Caco-2 (cell line): ENCODE measurements at regions not wholly inside any gene's neighbourhood (a gene's known extent, or its start where the extent isn't known, plus 50 kb on each side); places are given as distances from the start of the nearest gene placed in this dataset.

Experiments used
- BruUV-seq: library from RNA; stranded (reverse); fragments of 400-500 nt; replicated peaks from 2 replicates; lab custom pipeline; 2021; lab: Mats Ljungman, UMichigan
- CTCF ChIA-PET: fragments of 300-600 bp; sonication (Branson Sonifier 250); formaldehyde crosslinking; loops from one replicate; lab custom pipeline; 2022; ENCODE audit warnings: antibody characterized with exemption; lab: Charles Lee
- POLR2A ChIA-PET: fragments of 300-600 bp; sonication (Branson Sonifier 250); formaldehyde crosslinking; loops from one replicate; lab custom pipeline; 2022; ENCODE audit warnings: antibody characterized with exemption; lab: Charles Lee
- DNase-seq, 2 experiments: peaks; one replicate each; pipeline versions ENCODE4 v3.0.0 to v3.0.0-alpha.2; 2020 to 2022
- H3K27me3 ChIP-seq: replicated peaks from 2 replicates; pipeline ENCODE4 v1.6.0; 2011; ENCODE audit warnings: low read length; ENCODE audit not compliant: control insufficient read depth, insufficient read depth
- H3K36me3 ChIP-seq: 2 replicates; pipeline ENCODE4 v1.5.1; 2011; ENCODE audit warnings: low read length; ENCODE audit not compliant: control insufficient read depth, insufficient read depth
- H3K4me1 ChIP-seq: fragments of 250-450 bp; sonication (Bioruptor Pico); 2 replicates; pipeline ENCODE4 v1.5.1; 2020; ENCODE audit warnings: mild to moderate bottlenecking
- H3K4me3 ChIP-seq: 2 replicates; pipeline ENCODE4 v1.5.1; 2011; ENCODE audit warnings: low read depth, mild to moderate bottlenecking, control low read depth, low read length
- H3K9me3 ChIP-seq: fragments of 250-450 bp; sonication (Bioruptor Pico); 2 replicates; pipeline ENCODE4 v1.5.1; 2020; ENCODE audit warnings: mild to moderate bottlenecking, moderate library complexity
- H3K27ac Mint-ChIP-seq: one replicate; pipeline ENCODE4 v1.8.0; 2022; ENCODE audit warnings: mixed read lengths; ENCODE audit not compliant: unreplicated experiment
- H3K27me3 Mint-ChIP-seq: one replicate; pipeline ENCODE4 v1.8.0; 2022; ENCODE audit warnings: mixed read lengths; ENCODE audit not compliant: insufficient read depth, unreplicated experiment
- H3K36me3 Mint-ChIP-seq: one replicate; pipeline ENCODE4 v1.8.0; 2022; ENCODE audit warnings: mild to moderate bottlenecking, mixed read lengths; ENCODE audit not compliant: insufficient read depth, unreplicated experiment
- H3K4me1 Mint-ChIP-seq: one replicate; pipeline ENCODE4 v1.8.0; 2022; ENCODE audit warnings: low read depth, mixed read lengths; ENCODE audit not compliant: unreplicated experiment
- H3K4me3 Mint-ChIP-seq: one replicate; pipeline ENCODE4 v1.8.0; 2022; ENCODE audit warnings: mild to moderate bottlenecking, moderate library complexity, mixed read lengths; ENCODE audit not compliant: unreplicated experiment
- H3K9me3 Mint-ChIP-seq: one replicate; pipeline ENCODE4 v1.8.0; 2022; ENCODE audit warnings: mixed read lengths; ENCODE audit not compliant: unreplicated experiment
- intact Hi-C: fragments of 100-400 bp; cut with micrococcal nuclease; formaldehyde crosslinking; loops from one replicate; pipeline ENCODE4 v1.10.0; 2022; ENCODE audit not compliant: unreplicated experiment
- TF ChIP-seq, protein P1 (sequence below), 2 experiments: fragments of 200-600 bp in 1 of 2; IDR thresholded peaks; 1 replicate in 1 of 2; 2 replicates in 1 of 2; pipeline versions ENCODE4 v1.5.1 to v1.8.0; 2011 to 2022; ENCODE audit warnings: antibody characterized with exemption in 1 of 2, control low read depth in 1 of 2, inconsistent platforms in 1 of 2, low read depth in 1 of 2, low read length in 1 of 2, mild to moderate bottlenecking in 1 of 2, moderate library complexity in 1 of 2; ENCODE audit not compliant: insufficient read depth in 1 of 2, severe bottlenecking in 1 of 2, unreplicated experiment in 1 of 2

- H3K36me3 Mint-ChIP-seq: no peaks in the 10 kb centered on the region
- Histone ChIP-seq H3K9me3 (no peaks in the 10 kb centered on the region), H3K27me3 (no peaks in the 10 kb centered on the region), H3K36me3 (no peaks in the 10 kb centered on the region), H3K4me3 (no peak overlapping the region), H3K4me1 (peaks cover 25% of the 10 kb centered on the region)
- H3K4me3 Mint-ChIP-seq: no peak overlapping the region
- H3K27ac Mint-ChIP-seq: no peak overlapping the region
- H3K27me3 Mint-ChIP-seq: no peaks in the 10 kb centered on the region
- ChIA-PET POLR2A (no interaction called here), CTCF (no interaction called here)
- TF ChIP-seq, protein P1, sequence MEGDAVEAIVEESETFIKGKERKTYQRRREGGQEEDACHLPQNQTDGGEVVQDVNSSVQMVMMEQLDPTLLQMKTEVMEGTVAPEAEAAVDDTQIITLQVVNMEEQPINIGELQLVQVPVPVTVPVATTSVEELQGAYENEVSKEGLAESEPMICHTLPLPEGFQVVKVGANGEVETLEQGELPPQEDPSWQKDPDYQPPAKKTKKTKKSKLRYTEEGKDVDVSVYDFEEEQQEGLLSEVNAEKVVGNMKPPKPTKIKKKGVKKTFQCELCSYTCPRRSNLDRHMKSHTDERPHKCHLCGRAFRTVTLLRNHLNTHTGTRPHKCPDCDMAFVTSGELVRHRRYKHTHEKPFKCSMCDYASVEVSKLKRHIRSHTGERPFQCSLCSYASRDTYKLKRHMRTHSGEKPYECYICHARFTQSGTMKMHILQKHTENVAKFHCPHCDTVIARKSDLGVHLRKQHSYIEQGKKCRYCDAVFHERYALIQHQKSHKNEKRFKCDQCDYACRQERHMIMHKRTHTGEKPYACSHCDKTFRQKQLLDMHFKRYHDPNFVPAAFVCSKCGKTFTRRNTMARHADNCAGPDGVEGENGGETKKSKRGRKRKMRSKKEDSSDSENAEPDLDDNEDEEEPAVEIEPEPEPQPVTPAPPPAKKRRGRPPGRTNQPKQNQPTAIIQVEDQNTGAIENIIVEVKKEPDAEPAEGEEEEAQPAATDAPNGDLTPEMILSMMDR (IDR thresholded peaks at IDR 0.05; ENCODE audit: insufficient read depth in 1 of 2, low read depth in 1 of 2, low read length in 1 of 2, severe bottlenecking in 1 of 2, unreplicated experiment in 1 of 2): no peak
- no peak for DNase-seq
- H3K4me1 Mint-ChIP-seq: peaks cover 28% of the 10 kb centered on the region
- intact Hi-C loops: loop anchor here (5.0 kb wide), 1 partner anchor 104 kb away; the partner anchor contains the start of gene ELL2
- no peaks in the 10 kb centered on the region for H3K9me3 Mint-ChIP-seq
- BruUV-seq: no TSS peak
These were observed 104.2 kb upstream of the ELL2 start for GRCh38 chr5:96065685-96066385.

GRCh38 chr5:96064877-96065276, 103.2 kb upstream of the ELL2 start:
- BruUV-seq: no TSS peak
- POLR2A ChIA-PET: no interaction called here
- no peaks in the 10 kb centered on the region for H3K27me3 Mint-ChIP-seq

GRCh38 chr5:96062836-96063235, 101.2 kb upstream of the ELL2 start:
- BruUV-seq: no TSS peak
- H3K36me3 ChIP-seq: no peaks in the 10 kb centered on the region
- CTCF ChIA-PET: no interaction called here
- peaks cover 14% of the 10 kb centered on the region for H3K4me1 ChIP-seq
- POLR2A ChIA-PET: no interaction called here
- Mint-ChIP-seq H3K4me3 (no peak overlapping the region), H3K9me3 (no peaks in the 10 kb centered on the region), H3K4me1 (peaks cover 16% of the 10 kb centered on the region), H3K27me3 (no peaks in the 10 kb centered on the region), H3K36me3 (no peaks in the 10 kb centered on the region), H3K27ac (no peak overlapping the region)
- H3K4me3 ChIP-seq: no peak overlapping the region
- intact Hi-C loops: no loop called here
- DNase-seq: no peak
- H3K9me3 ChIP-seq: no peaks in the 10 kb centered on the region
- H3K27me3 ChIP-seq: no peaks in the 10 kb centered on the region
- TF ChIP-seq, protein P1 (IDR thresholded peaks at IDR 0.05; ENCODE audit: insufficient read depth in 1 of 2, low read depth in 1 of 2, low read length in 1 of 2, severe bottlenecking in 1 of 2, unreplicated experiment in 1 of 2): no peak

More at GRCh38 chr5:96064877-96065276, 103.2 kb upstream of the ELL2 start:
- no peaks in the 10 kb centered on the region for H3K27me3 ChIP-seq
- Mint-ChIP-seq H3K36me3 (no peaks in the 10 kb centered on the region), H3K4me3 (no peak overlapping the region), H3K4me1 (peaks cover 23% of the 10 kb centered on the region), H3K27ac (no peak overlapping the region), H3K9me3 (no peaks in the 10 kb centered on the region)
- peaks cover 24% of the 10 kb centered on the region for H3K4me1 ChIP-seq
- CTCF ChIA-PET: no interaction called here
- no peaks in the 10 kb centered on the region for H3K36me3 ChIP-seq
- TF ChIP-seq, protein P1 (IDR thresholded peaks at IDR 0.05; ENCODE audit: insufficient read depth in 1 of 2, low read depth in 1 of 2, low read length in 1 of 2, severe bottlenecking in 1 of 2, unreplicated experiment in 1 of 2): no peak
- intact Hi-C loops: loop anchor here (1.0 to 5.0 kb wide), 2 partner anchors 9 to 103 kb away; partner anchors contain the start of gene ELL2
- no peak overlapping the region for H3K4me3 ChIP-seq
- DNase-seq: no peak
- no peaks in the 10 kb centered on the region for H3K9me3 ChIP-seq
